ENCODE measurements at regions not wholly inside any gene's neighbourhood (a gene's known extent, or its start where the extent isn't known, plus 50 kb on each side); places are given as distances from the start of the nearest gene placed in this dataset.

GRCh38 chr6:122114717-122115116 lies 284.7 kb upstream of the HSF2 start:
- ChIA-PET POLR2A (no interaction called here), CTCF (no interaction called here)
- Histone ChIP-seq H3K4me1 (ENCODE audit: control insufficient read depth, insufficient read depth, low read length) (no peaks in the 10 kb centered on the region), H3K4me3 (ENCODE audit: low read depth, low read length) (no peak overlapping the region), H3K9me3 (ENCODE audit: control insufficient read depth, insufficient read depth, low read depth, low read length) (no peaks in the 10 kb centered on the region), H3K36me3 (ENCODE audit: control insufficient read depth in 2 of 2, insufficient read depth in 1 of 2, low read length in 2 of 2) (no peaks in the 10 kb centered on the region), H3K27ac (ENCODE audit: extremely low read depth, low read depth, low read length) (no peak overlapping the region)
- no peak for TF ChIP-seq REPIN1 (tag by site-specific recombination; IDR thresholded peaks at IDR 0.05; ENCODE audit: low read depth)
- no peak for TF ChIP-seq ZNF23 (tag by site-specific recombination; IDR thresholded peaks at IDR 0.05; ENCODE audit: borderline replicate concordance)
- no peak for TF ChIP-seq ZNF202 (tag by site-specific recombination; IDR thresholded peaks at IDR 0.05; ENCODE audit: borderline replicate concordance)
- no peak for TF ChIP-seq ZNF398 (tag by site-specific recombination; IDR thresholded peaks at IDR 0.05)
- no peak for TF ChIP-seq ZNF449 (tag by site-specific recombination; IDR thresholded peaks at IDR 0.05)
- no peak for TF ChIP-seq ZNF2 (tag by site-specific recombination; IDR thresholded peaks at IDR 0.05)
- no peak for TF ChIP-seq ZNF362 (tag by site-specific recombination; IDR thresholded peaks at IDR 0.05)
- no peak for TF ChIP-seq ZBTB26 (tag by site-specific recombination; optimal IDR thresholded peaks at IDR 0.05)
- no peak for TF ChIP-seq ZIC2 (tag by site-specific recombination; IDR thresholded peaks at IDR 0.05)
- no peak for TF ChIP-seq HOXD13 (CRISPR knock-in tag; IDR thresholded peaks at IDR 0.05; ENCODE audit: borderline replicate concordance)
- TF ChIP-seq ZNF596 (tag by site-specific recombination; IDR thresholded peaks at IDR 0.05), result no peak
- TF ChIP-seq ZXDB (tag by site-specific recombination; IDR thresholded peaks at IDR 0.05), result no peak

GRCh38 chr6:122116119-122116834 lies 283.2 kb upstream of the HSF2 start:
- Histone ChIP-seq H3K4me1 (ENCODE audit: control insufficient read depth, insufficient read depth, low read length) (no peaks in the 10 kb centered on the region), H3K9me3 (ENCODE audit: control insufficient read depth, insufficient read depth, low read depth, low read length) (no peaks in the 10 kb centered on the region), H3K36me3 (ENCODE audit: control insufficient read depth in 2 of 2, insufficient read depth in 1 of 2, low read length in 2 of 2) (no peaks in the 10 kb centered on the region), H3K27ac (ENCODE audit: extremely low read depth, low read depth, low read length) (no peak overlapping the region), H3K4me3 (ENCODE audit: low read depth, low read length) (no peak overlapping the region)
- ChIA-PET POLR2A (no interaction called here), CTCF (no interaction called here)
- no peak for TF ChIP-seq ZNF292 (tag by site-specific recombination; IDR thresholded peaks at IDR 0.05; ENCODE audit: borderline replicate concordance, low read depth)
- TF ChIP-seq ZNF223 (tag by site-specific recombination; IDR thresholded peaks at IDR 0.05), result no peak
- TF ChIP-seq BCL11B (tag by site-specific recombination; IDR thresholded peaks at IDR 0.05; ENCODE audit: low read depth), result no peak
- no peak for TF ChIP-seq ZNF837 (tag by site-specific recombination; IDR thresholded peaks at IDR 0.05)
- TF ChIP-seq ZNF629 (tag by site-specific recombination; IDR thresholded peaks at IDR 0.05), result no peak
- TF ChIP-seq HIC1 (tag by site-specific recombination; IDR thresholded peaks at IDR 0.05), result no peak
- no peak for TF ChIP-seq ZNF473 (tag by site-specific recombination; IDR thresholded peaks at IDR 0.05)
- no peak for TF ChIP-seq ZNF660 (tag by site-specific recombination; IDR thresholded peaks at IDR 0.05)
- TF ChIP-seq ZNF776 (tag by site-specific recombination; IDR thresholded peaks at IDR 0.05; ENCODE audit: borderline replicate concordance), result no peak
